Glomerular visceral epithelial cell (primary cell): ENCODE measurements at regions not wholly inside any gene's neighbourhood (a gene's known extent, or its start where the extent isn't known, plus 50 kb on each side); places are given as distances from the start of the nearest gene placed in this dataset.

Experiments
- DNase-seq: peaks from one replicate; pipeline ENCODE4 v3.0.0-alpha.2; 2016; ENCODE audit errors: extremely low spot score

- no peak for DNase-seq
Observed at GRCh38 chr10:36634916-36635315, 490.5 kb upstream of the ANKRD30A start.

- DNase-seq = no peak
Observed at GRCh38 chr10:36630267-36630666, 495.1 kb upstream of the ANKRD30A start.

- no peak for DNase-seq
Observed at GRCh38 chr10:36629476-36629875, 495.9 kb upstream of the ANKRD30A start.

- DNase-seq = peak; percentile 42
Observed at GRCh38 chr10:36624551-36625100, 500.8 kb upstream of the ANKRD30A start.

- DNase-seq = peak; percentile 44
Observed at GRCh38 chr10:36621346-36621745, 504.1 kb upstream of the ANKRD30A start.

GRCh38 chr10:36612436-36612835 is 513.0 kb upstream of the ANKRD30A start:
- no peak for DNase-seq

GRCh38 chr10:36608866-36609265 is 516.5 kb upstream of the ANKRD30A start:
- DNase-seq = no peak

- DNase-seq = no peak
Observed at GRCh38 chr10:36608251-36608650, 517.1 kb upstream of the ANKRD30A start.

- no peak for DNase-seq
Observed at GRCh38 chr10:36606234-36606839, 519.1 kb upstream of the ANKRD30A start.

- no peak for DNase-seq
Observed at GRCh38 chr10:36604316-36604715, 521.1 kb upstream of the ANKRD30A start.

- DNase-seq = no peak
Observed at GRCh38 chr10:36603688-36604087, 521.7 kb upstream of the ANKRD30A start.

GRCh38 chr10:36602374-36602773 is 523.0 kb upstream of the ANKRD30A start:
- no peak for DNase-seq

- DNase-seq = no peak
Observed at GRCh38 chr10:36597756-36598320, 527.6 kb upstream of the ANKRD30A start.

GRCh38 chr10:36592964-36593363 is 532.4 kb upstream of the ANKRD30A start:
- no peak for DNase-seq

- DNase-seq = no peak
Observed at GRCh38 chr10:36591436-36591835, 534.0 kb upstream of the ANKRD30A start.

- DNase-seq = no peak
Observed at GRCh38 chr10:36583690-36584089, 541.7 kb upstream of the ANKRD30A start.

GRCh38 chr10:36581237-36581636 is 544.2 kb upstream of the ANKRD30A start:
- DNase-seq = no peak

- peak; percentile 42 for DNase-seq
Observed at GRCh38 chr10:36578306-36578705, 547.1 kb upstream of the ANKRD30A start.

- no peak for DNase-seq
Observed at GRCh38 chr10:36577126-36577525, 548.3 kb upstream of the ANKRD30A start.

GRCh38 chr10:36574207-36574606 is 551.2 kb upstream of the ANKRD30A start:
- DNase-seq = no peak

- DNase-seq = no peak
Observed at GRCh38 chr10:36573246-36573645, 552.2 kb upstream of the ANKRD30A start.

- no peak for DNase-seq
Observed at GRCh38 chr10:36564433-36564832, 561.0 kb upstream of the ANKRD30A start.
